T47D (cell line): ENCODE measurements at regions not wholly inside any gene's neighbourhood (a gene's known extent, or its start where the extent isn't known, plus 50 kb on each side); places are given as distances from the start of the nearest gene placed in this dataset.
A peak's percentile ranks its signal among the peaks of the same experiment; 100 is the strongest.
"Not testable (repeated sequence)": the region's sequence is repeated elsewhere in the genome, so short reads cannot be mapped to it uniquely, and the experiment has no call there.

Experiments used
- DNase-seq, 2 experiments: peaks; one replicate each; pipeline versions ENCODE4 v3.0.0 to v3.0.0-alpha.2; 2011 to 2012; ENCODE audit warnings: low read depth in 1 of 2, low spot score in 1 of 2
- in situ Hi-C: cut with HindIII; loops from 2 replicates; pipeline ENCODE4 v1.10.0; 2016; ENCODE audit warnings: low sequenced_read_pairs, low pct_unique_long_range_greater_than_20kb

- in situ Hi-C loops, DNase-seq: not testable (repeated sequence)
Measured at GRCh38 chr2:89293399-89293798, 601.9 kb downstream of the RPIA start.

DNA sequence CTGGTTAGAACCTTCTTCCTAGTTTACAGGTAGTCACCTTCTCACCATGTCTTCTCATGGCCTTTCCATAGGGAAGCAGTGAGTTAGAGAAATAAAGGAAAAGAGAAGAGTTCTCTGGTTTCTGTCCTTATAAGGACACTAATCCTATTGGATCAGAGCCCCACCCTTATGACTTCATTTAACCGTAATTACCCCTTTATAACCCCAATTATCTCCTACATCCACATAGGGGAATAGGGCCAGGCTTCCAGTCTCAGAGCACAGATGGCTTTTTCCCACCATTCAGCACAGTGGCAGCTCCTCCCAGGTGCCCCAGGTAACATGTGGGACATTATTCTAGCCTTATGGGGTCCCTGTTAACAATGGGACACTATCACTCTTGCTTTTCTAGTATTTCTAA, 602.9 kb downstream of the RPIA start:
- DNase-seq, in situ Hi-C loops: not testable (repeated sequence)

DNA sequence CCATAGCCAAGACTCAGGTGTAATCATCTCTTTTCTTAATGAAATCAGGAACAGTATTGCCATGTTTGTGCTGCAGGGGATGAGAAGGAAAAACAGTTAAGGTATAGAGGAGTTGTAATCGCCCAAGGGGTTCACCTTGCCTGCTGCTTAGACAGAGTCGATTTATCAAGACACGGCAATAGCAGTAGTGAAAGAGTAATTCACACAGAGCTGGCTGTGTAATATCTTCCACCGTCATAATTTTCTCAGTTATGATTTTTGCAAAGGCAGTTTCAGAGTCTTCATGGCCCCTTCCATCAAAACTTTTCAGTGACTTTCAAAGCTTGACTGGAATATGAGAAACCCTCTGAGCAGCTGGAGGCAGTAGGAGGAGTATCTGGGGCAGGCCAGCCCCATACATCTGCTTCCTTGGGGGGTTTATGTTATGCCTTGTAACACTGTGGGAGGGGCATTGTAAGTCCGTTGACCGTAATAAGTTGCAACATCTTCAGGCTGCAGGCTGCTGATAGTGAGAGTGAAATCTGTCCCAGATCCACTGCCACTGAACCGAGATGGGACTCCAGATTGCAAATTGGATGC, 605.4 kb downstream of the RPIA start:
- in situ Hi-C loops, DNase-seq: not testable (repeated sequence)

DNA sequence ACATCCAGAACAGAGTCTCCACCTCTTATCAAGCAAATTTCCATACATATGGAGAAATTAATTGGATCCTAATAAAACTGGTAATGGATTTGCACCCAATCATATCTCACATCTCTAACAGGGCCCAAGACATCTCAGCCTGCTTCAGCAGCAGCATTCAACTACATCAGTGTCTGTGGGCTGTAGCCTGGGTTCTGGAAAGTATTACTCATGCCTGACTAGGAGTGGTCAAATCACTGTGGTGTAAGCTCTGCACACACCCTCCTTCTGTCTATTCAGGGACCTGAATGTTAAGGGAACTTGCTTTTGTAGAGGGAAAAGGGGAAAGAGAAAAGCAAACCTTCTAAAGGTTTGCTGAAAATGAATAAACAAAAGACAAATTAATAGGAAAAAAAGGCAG, 607.7 kb downstream of the RPIA start:
- in situ Hi-C loops: not testable (repeated sequence)

DNA sequence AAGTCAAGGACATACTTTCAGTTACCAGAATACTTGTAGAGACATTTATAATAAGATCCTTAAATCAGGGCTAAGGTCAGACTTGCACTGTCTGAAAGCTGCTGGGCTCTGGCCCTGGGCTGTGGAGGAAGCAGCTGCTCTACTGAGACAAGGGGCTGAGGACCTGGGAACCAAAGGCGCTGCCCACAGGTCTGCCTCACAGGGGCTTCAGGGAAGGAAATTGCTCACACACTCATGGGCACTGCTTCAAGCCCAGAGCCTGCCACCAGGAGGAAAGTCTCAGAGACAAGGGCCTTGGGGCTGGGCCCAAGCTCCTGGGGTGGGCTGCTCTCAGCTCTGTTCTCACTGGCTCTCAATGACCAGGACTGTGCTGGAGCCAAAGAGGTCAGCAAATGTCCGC, 614.1 kb downstream of the RPIA start:
- DNase-seq, in situ Hi-C loops: not testable (repeated sequence)

More for the DNA sequence above, 607.7 kb downstream of the RPIA start:
- not testable (repeated sequence) for DNase-seq

DNA sequence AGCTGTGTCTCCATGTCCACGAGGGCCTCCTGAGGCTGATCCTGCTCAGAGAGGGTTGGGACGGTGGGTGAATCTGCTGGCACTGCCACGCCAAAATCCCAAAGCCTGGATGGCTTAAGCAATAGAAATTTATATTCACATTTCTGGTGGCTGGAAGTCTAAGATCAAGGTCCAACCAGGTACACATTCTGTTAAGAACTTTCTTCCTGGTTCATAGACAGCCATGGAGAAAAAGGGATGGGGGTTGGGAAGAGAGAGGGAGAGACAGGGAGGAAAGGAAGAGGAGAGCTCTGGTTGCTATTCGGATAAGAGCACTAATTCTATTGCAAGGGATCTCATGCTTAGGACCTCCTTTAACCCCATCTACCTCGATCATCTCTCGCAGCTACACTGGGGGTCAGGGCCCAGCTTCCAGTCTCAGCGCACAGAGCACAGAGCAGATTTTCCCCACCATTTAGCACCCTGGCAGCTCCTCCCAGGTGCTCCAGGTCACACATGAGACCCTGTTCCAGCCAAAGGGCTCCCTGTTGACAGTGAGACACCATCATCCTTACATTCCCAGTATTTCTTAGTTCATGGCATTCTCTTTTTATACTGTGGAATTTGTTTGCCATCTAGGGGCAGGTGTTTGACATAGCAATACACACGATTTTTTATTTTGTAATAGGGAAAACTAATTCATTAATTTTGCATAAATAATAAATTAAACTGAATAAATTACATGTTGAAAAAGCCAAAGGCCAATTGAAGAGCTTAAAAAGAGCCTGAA, 615.6 kb downstream of the RPIA start:
- in situ Hi-C loops, DNase-seq: not testable (repeated sequence)

DNA sequence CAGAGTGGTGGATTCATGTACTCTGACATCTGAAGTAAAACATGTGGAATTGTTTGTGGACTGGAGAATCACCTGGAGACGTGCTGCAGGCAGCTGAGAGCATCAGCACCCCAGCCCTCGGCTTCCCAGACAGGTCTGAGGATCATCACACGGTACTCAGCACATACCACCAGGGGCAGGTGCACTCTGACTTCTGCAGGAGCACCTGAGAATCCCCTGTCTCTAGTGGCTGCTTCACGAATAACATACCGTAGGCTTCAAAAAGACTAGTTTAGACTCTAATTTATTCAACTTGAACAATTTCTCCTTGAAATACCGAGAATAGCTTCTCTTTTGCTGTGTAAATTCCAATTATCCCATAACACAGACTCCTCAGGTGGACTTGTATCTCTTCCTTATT, 627.5 kb downstream of the RPIA start:
- in situ Hi-C loops: not testable (repeated sequence)

GRCh38 chr2:89325894-89326293, 634.4 kb downstream of the RPIA start:
- in situ Hi-C loops, DNase-seq: not testable (repeated sequence)

More for the DNA sequence above, 627.5 kb downstream of the RPIA start:
- DNase-seq: not testable (repeated sequence)

GRCh38 chr2:89326455-89326854, 635.0 kb downstream of the RPIA start:
- peak in 1 of 2 experiments; percentile 0 for DNase-seq
- in situ Hi-C loops: not testable (repeated sequence)

- in situ Hi-C loops, DNase-seq: not testable (repeated sequence)
Measured at GRCh38 chr2:89328790-89329189, 637.3 kb downstream of the RPIA start.
